IPS-15b (cell line): ENCODE measurements at regions not wholly inside any gene's neighbourhood (a gene's known extent, or its start where the extent isn't known, plus 50 kb on each side); places are given as distances from the start of the nearest gene placed in this dataset.
"Not testable (repeated sequence)": the region's sequence is repeated elsewhere in the genome, so short reads cannot be mapped to it uniquely, and the experiment has no call there.

Experiments
- H3K27me3 ChIP-seq: one replicate; pipeline ENCODE4 v1.6.1; 2013; ENCODE audit warnings: low read length; ENCODE audit not compliant: control insufficient read depth, insufficient read depth
- H3K36me3 ChIP-seq: one replicate; pipeline ENCODE4 v1.6.1; 2013; ENCODE audit warnings: low read length; ENCODE audit not compliant: control insufficient read depth, insufficient read depth
- H3K4me1 ChIP-seq: one replicate; pipeline ENCODE4 v1.6.1; 2013; ENCODE audit warnings: mild to moderate bottlenecking, low read length; ENCODE audit not compliant: control insufficient read depth, insufficient read depth
- H3K4me3 ChIP-seq: one replicate; pipeline ENCODE4 v1.5.1; 2013; ENCODE audit warnings: low read depth, low read length
- H3K9ac ChIP-seq: one replicate; pipeline ENCODE4 v1.6.1; 2013; ENCODE audit warnings: low read depth, mild to moderate bottlenecking, low read length
- H3K9me3 ChIP-seq: one replicate; pipeline ENCODE4 v1.6.1; 2013; ENCODE audit warnings: mild to moderate bottlenecking, low read length; ENCODE audit not compliant: control insufficient read depth, insufficient read depth

- H3K4me1 ChIP-seq, result no peaks in the 10 kb centered on the region
- peaks cover 5% of the 10 kb centered on the region for H3K9me3 ChIP-seq
- peak overlapping the region; percentile 91 for H3K9ac ChIP-seq
- H3K4me3 ChIP-seq, result peak overlapping the region; percentile 89
- H3K27me3 ChIP-seq, result no peaks in the 10 kb centered on the region
- H3K36me3 ChIP-seq, result peaks cover 7% of the 10 kb centered on the region
Measured at GRCh38 chr17:47066841-47067682, 88.0 kb upstream of the RPRML start.

- H3K9ac ChIP-seq, result no peak overlapping the region
- H3K4me1 ChIP-seq, result no peaks in the 10 kb centered on the region
- H3K27me3 ChIP-seq, result no peaks in the 10 kb centered on the region
- H3K9me3 ChIP-seq, result peaks cover 5% of the 10 kb centered on the region
- no peak overlapping the region for H3K4me3 ChIP-seq
- peaks cover 7% of the 10 kb centered on the region for H3K36me3 ChIP-seq
Measured at GRCh38 chr17:47066095-47066494, 87.0 kb upstream of the RPRML start.

DNA sequence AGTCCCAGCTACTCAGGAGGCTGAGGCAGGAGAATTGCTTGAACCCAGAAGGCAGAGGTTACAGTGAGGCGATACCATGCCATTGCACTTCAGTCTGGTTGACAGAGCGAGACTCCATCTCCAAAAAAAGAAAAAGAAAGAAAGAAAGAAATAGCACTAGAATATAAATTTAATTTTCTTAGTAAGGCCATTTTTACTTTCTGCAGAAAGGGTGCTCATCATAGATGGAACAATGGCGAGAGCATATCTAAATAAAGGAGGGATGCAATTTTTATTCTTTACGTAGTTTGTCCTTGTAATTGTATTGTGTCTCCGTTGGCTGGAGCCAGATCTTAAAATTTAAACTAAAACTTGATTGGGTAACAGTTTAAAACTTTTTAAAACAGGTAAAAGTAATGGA, 85.6 kb upstream of the RPRML start:
- H3K9ac ChIP-seq, result no peak overlapping the region
- peaks cover 5% of the 10 kb centered on the region for H3K9me3 ChIP-seq
- H3K4me1 ChIP-seq, result no peaks in the 10 kb centered on the region
- peaks cover 7% of the 10 kb centered on the region for H3K36me3 ChIP-seq
- H3K27me3 ChIP-seq, result no peaks in the 10 kb centered on the region
- H3K4me3 ChIP-seq, result no peak overlapping the region

GRCh38 chr17:47063475-47063874, 84.4 kb upstream of the RPRML start:
- no peak overlapping the region for H3K4me3 ChIP-seq
- H3K9ac ChIP-seq, result no peak overlapping the region
- peaks cover 5% of the 10 kb centered on the region for H3K9me3 ChIP-seq
- H3K27me3 ChIP-seq, result no peaks in the 10 kb centered on the region
- H3K4me1 ChIP-seq, result no peaks in the 10 kb centered on the region
- peaks cover 7% of the 10 kb centered on the region for H3K36me3 ChIP-seq

DNA sequence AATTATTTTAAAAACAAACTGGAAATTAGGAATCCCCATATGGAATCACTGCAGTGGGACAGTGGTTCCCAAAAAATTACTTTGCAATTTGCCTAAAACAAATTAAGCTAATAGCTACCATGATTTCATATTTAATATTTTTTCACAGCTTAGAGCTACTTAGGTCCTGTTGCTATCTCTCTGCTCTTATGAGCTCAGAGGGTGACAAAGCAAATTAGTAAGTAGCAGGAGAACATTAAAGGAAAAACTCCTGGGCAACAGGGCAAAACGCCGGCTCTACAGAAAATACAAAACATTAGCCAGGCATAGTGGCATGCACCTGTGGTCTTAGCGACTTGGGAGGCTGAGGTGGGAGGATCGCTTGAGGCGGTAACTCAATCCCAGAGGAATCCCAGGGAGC, 83.8 kb upstream of the RPRML start:
- H3K36me3 ChIP-seq, H3K4me3 ChIP-seq, H3K9me3 ChIP-seq, H3K9ac ChIP-seq, H3K4me1 ChIP-seq, H3K27me3 ChIP-seq: not testable (repeated sequence)

GRCh38 chr17:47060005-47060404, 81.0 kb upstream of the RPRML start:
- not testable (repeated sequence) for H3K36me3 ChIP-seq, H3K4me3 ChIP-seq, H3K4me1 ChIP-seq, H3K27me3 ChIP-seq, H3K9me3 ChIP-seq, H3K9ac ChIP-seq

DNA sequence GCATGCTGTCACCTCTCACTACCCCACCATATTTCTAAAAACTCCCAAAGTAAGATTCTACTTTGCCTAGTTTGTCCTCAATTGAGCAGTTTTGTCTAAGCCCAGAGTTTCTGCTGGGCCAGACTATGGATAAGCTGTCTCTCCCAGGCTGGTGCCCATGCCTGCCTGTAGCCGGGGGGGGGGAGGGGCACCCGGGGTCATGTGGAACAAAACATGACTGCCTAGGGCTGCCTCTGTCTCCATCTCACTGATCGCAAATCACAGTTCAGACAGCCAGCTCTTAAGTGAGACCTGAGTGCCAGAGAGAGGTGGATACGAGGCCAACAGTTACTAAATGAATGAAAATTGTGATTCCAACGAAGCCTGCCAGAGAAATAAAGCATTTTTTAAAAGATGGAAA, 78.8 kb upstream of the RPRML start:
- Histone ChIP-seq H3K27me3 (no peaks in the 10 kb centered on the region), H3K4me1 (no peaks in the 10 kb centered on the region), H3K4me3 (no peak overlapping the region)

GRCh38 chr17:47057279-47057678, 78.2 kb upstream of the RPRML start:
- H3K9me3 ChIP-seq, H3K27me3 ChIP-seq, H3K4me3 ChIP-seq, H3K9ac ChIP-seq, H3K4me1 ChIP-seq, H3K36me3 ChIP-seq: not testable (repeated sequence)

More for the DNA sequence above, 78.8 kb upstream of the RPRML start:
- no peak overlapping the region for H3K9ac ChIP-seq
- H3K36me3 ChIP-seq, result no peaks in the 10 kb centered on the region
- no peaks in the 10 kb centered on the region for H3K9me3 ChIP-seq

- not testable (repeated sequence) for H3K9ac ChIP-seq, H3K27me3 ChIP-seq, H3K9me3 ChIP-seq, H3K36me3 ChIP-seq, H3K4me3 ChIP-seq, H3K4me1 ChIP-seq
Measured at GRCh38 chr17:47056687-47057086, 77.6 kb upstream of the RPRML start.
